Neuronal stem cell (in vitro differentiated cells): ENCODE measurements at regions not wholly inside any gene's neighbourhood (a gene's known extent, or its start where the extent isn't known, plus 50 kb on each side); places are given as distances from the start of the nearest gene placed in this dataset.
"Not testable (repeated sequence)": the region's sequence is repeated elsewhere in the genome, so short reads cannot be mapped to it uniquely, and the experiment has no call there.

Source experiments
- DNase-seq: peaks from one replicate; pipeline ENCODE4 v3.0.0-alpha.2; 2013; ENCODE audit warnings: low spot score
- H2AFZ ChIP-seq: one replicate; pipeline ENCODE4 v1.6.1; 2013; ENCODE audit warnings: mild to moderate bottlenecking, low read length, inconsistent platforms
- H2AK5ac ChIP-seq: 2 replicates; pipeline ENCODE4 v1.6.1; 2013; ENCODE audit warnings: low read depth, mild to moderate bottlenecking, inconsistent platforms, low read length, moderate library complexity, mixed read lengths
- H2BK120ac ChIP-seq: 2 replicates; pipeline ENCODE4 v1.6.1; 2013; ENCODE audit warnings: low read depth, mild to moderate bottlenecking, inconsistent platforms, low read length, moderate library complexity, mixed read lengths
- H2BK12ac ChIP-seq: one replicate; pipeline ENCODE4 v1.6.1; 2013; ENCODE audit warnings: low read length, inconsistent platforms
- H2BK15ac ChIP-seq: 2 replicates; pipeline ENCODE4 v1.6.1; 2013; ENCODE audit warnings: mild to moderate bottlenecking, low read length, inconsistent platforms, mixed read lengths
- H2BK5ac ChIP-seq: one replicate; pipeline ENCODE4 v1.6.1; 2013; ENCODE audit warnings: inconsistent platforms, mild to moderate bottlenecking, low read length, moderate library complexity
- H3K14ac ChIP-seq: one replicate; pipeline ENCODE4 v1.6.1; 2013; ENCODE audit warnings: low read length, inconsistent platforms
- H3K18ac ChIP-seq: 2 replicates; pipeline ENCODE4 v1.6.1; 2013; ENCODE audit warnings: low read length, inconsistent platforms
- H3K23ac ChIP-seq: 2 replicates; pipeline ENCODE4 v1.6.1; 2013; ENCODE audit warnings: low read depth, mild to moderate bottlenecking, mixed read lengths, low read length, inconsistent platforms; ENCODE audit not compliant: poor library complexity
- H3K27ac ChIP-seq: replicated peaks from 3 replicates; pipeline ENCODE4 v1.5.1; 2013; ENCODE audit warnings: low read length, inconsistent platforms
- H3K27me3 ChIP-seq, 3 experiments: 2 replicates each; pipeline ENCODE4 v1.6.1; 2013; ENCODE audit warnings: low read length in 3 of 3, mild to moderate bottlenecking in 2 of 3, inconsistent platforms in 1 of 3, low read depth in 1 of 3, mixed read lengths in 1 of 3, moderate library complexity in 1 of 3; ENCODE audit not compliant: control insufficient read depth in 3 of 3, insufficient read depth in 3 of 3
- H3K36me3 ChIP-seq, 2 donors: replicated peaks in 1 of 2; 2 replicates each; pipeline ENCODE4 v1.6.1; 2013; ENCODE audit warnings: low read length in 2 of 2; ENCODE audit not compliant: control insufficient read depth in 2 of 2, insufficient read depth in 2 of 2
- H3K4ac ChIP-seq: 2 replicates; pipeline ENCODE4 v1.6.1; 2013; ENCODE audit warnings: inconsistent platforms, mild to moderate bottlenecking, low read length, moderate library complexity
- H3K4me1 ChIP-seq, 2 donors: 1 replicate in 1 of 2; 2 replicates in 1 of 2; pipeline ENCODE4 v1.6.1; 2013; ENCODE audit warnings: low read length in 2 of 2, low read depth in 1 of 2; ENCODE audit not compliant: control insufficient read depth in 2 of 2, insufficient read depth in 1 of 2
- H3K4me2 ChIP-seq: one replicate; pipeline ENCODE4 v1.6.1; 2013; ENCODE audit warnings: mild to moderate bottlenecking, low read length, inconsistent platforms; ENCODE audit not compliant: insufficient read depth, poor library complexity, severe bottlenecking
- H3K4me3 ChIP-seq, 2 donors: 2 replicates each; pipeline ENCODE4 v1.5.1; 2013; ENCODE audit warnings: low read length in 2 of 2, mild to moderate bottlenecking in 2 of 2, inconsistent platforms in 1 of 2, moderate library complexity in 1 of 2
- H3K79me1 ChIP-seq: one replicate; pipeline ENCODE4 v1.6.1; 2013; ENCODE audit warnings: low read depth, mild to moderate bottlenecking, inconsistent platforms, low read length, moderate library complexity
- H3K9ac ChIP-seq: one replicate; pipeline ENCODE4 v1.6.1; 2013; ENCODE audit warnings: mild to moderate bottlenecking, low read depth, low read length, inconsistent platforms; ENCODE audit not compliant: poor library complexity
- H3K9me3 ChIP-seq, 2 donors: replicated peaks in 1 of 2; 2 replicates each; pipeline versions ENCODE3 to v1.6.1; 2013; ENCODE audit warnings: low read length in 2 of 2, mild to moderate bottlenecking in 2 of 2, inconsistent platforms in 1 of 2, low read depth in 1 of 2, mixed read lengths in 1 of 2, moderate library complexity in 1 of 2; ENCODE audit not compliant: control insufficient read depth in 2 of 2, insufficient read depth in 1 of 2
- H4K8ac ChIP-seq: one replicate; pipeline ENCODE4 v1.6.1; 2013; ENCODE audit warnings: low read depth, mild to moderate bottlenecking, inconsistent platforms, low read length, moderate library complexity
- H4K91ac ChIP-seq: one replicate; pipeline ENCODE4 v1.6.1; 2013; ENCODE audit warnings: low read length, low read depth, mild to moderate bottlenecking, inconsistent platforms; ENCODE audit not compliant: poor library complexity
- WGBS, 2 donors: extraction: QIAGEN DNeasy Blood & Tissue Kit; methylation state at CpG; one replicate each; pipeline ENCODE4 v1.1.7; 2013; ENCODE audit warnings: missing lambda C conversion rate in 2 of 2, mixed read lengths in 1 of 2; ENCODE audit not compliant: insufficient read length in 2 of 2, insufficient replicate concordance in 1 of 2; ENCODE audit errors: extremely low coverage in 2 of 2; 5-methylcytosine and 5-hydroxymethylcytosine counted together

DNA sequence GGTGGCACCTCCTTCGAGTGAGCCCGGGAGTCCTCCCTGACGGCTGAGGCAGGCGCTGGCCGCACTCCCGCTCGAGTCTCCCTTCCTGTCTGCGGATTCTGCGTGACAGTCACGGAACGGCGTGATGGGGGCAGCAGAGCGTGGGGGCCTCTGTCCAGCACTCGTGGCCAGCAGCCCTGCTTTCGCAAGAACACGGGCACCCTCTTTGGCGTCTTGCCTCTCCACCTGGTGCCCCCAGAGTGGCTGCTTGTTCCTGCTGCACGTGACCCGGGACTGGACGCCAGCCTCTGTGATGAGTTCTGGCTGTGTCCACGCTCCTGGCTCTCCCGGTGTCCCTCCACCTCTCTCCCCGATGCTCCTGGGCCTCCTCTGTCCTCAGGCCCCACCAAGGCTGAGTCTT, 136.9 kb downstream of the TMEM121 start:
- H3K79me1 ChIP-seq, H4K91ac ChIP-seq, H2BK12ac ChIP-seq, H2BK15ac ChIP-seq, H4K8ac ChIP-seq, H3K27ac ChIP-seq, H3K9ac ChIP-seq, H3K14ac ChIP-seq, H3K4ac ChIP-seq, H3K18ac ChIP-seq, H2AK5ac ChIP-seq, H3K4me3 ChIP-seq, H3K4me2 ChIP-seq, DNase-seq, H2BK120ac ChIP-seq, H3K36me3 ChIP-seq, H2BK5ac ChIP-seq, H3K4me1 ChIP-seq, H2AFZ ChIP-seq, H3K23ac ChIP-seq: not testable (repeated sequence)
- Histone ChIP-seq H3K27me3 (peaks cover 0 to 33% (median 0%) of the 10 kb centered on the region in 3 experiments), H3K9me3 (peaks cover 0 to 28% of the 10 kb centered on the region in 2 donors)
- WGBS, 2 donors = no CpG with 5 or more reads among the region's 23 CpGs

DNA sequence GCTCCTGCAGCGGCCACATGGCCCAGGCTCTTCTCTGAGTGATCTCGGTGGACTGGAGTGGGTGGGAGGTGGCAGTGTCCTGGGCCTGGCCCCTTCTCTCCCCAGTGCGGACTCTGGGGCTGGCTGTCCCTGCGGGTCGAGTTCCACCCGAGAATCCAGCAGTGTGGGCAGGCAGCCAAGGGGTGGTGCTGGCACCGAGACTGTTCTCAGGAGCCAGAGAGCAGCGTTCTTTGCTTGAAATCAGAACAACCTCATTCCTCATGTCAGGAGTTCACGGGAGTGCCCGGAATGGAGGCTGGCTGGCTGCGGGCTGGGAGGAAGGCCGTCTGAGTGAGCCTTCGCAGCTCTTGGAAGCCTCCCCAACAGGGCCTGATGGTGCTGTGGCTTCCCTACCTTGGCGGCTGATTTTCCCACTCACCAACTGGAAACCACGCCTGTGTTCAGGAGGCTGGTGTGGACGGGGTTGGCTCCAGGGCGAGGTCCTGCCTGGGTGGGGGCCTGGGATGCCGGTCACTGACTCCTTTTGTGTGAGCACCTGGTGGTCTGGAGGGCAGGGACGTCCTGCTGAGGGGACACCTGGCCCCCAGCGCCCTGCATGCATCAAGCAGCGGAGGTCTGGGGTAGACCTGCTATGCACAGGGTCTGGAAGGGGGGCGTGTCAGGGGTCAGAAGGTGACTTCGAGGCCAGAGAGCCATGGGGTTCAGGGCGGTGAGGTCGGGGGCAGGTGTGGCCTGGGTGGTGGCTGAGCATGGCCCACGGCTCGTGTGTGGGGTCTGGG, 137.6 kb downstream of the TMEM121 start:
- DNase-seq, H2BK120ac ChIP-seq, H2BK5ac ChIP-seq: not testable (repeated sequence)

DNA sequence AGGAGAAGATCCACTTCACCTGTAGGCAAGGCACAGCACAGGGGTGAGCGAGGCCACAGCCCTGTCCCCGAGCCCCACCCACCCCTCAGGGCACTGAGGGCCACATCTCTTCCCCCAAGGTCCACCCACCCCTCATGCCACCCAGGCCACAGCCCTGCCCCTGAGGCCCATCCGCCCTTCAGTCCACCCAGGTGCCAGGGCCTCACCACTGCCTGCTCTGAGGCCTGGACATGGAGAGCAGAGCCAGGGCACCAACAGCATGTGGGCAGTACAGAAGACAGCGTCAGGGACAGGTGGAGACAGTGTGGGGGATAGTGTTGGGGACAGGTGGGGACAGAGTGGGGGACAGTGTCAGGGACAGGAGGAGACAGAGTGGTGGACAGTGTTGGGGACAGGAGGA, 138.3 kb downstream of the TMEM121 start:
- Histone ChIP-seq H4K8ac (no peak overlapping the region), H3K23ac (no peak overlapping the region), H3K14ac (no peak overlapping the region), H3K27me3 (peaks cover 0 to 35% (median 0%) of the 10 kb centered on the region in 3 experiments), H2BK12ac (no peak overlapping the region), H3K79me1 (peaks cover 2% of the 10 kb centered on the region), H3K36me3 (peaks cover 0 to 3% of the 10 kb centered on the region in 2 donors), H3K4ac (no peak overlapping the region), H2BK15ac (no peak overlapping the region), H3K4me3 (no peak overlapping the region), H3K4me1 (no peaks in the 10 kb centered on the region), H3K9ac (no peak overlapping the region), H3K27ac (no peak overlapping the region), H2BK5ac (no peak overlapping the region), H2AK5ac (no peak overlapping the region), H3K4me2 (no peak overlapping the region), H2AFZ (no peak overlapping the region), H2BK120ac (no peak overlapping the region), H3K9me3 (peaks cover 0 to 31% of the 10 kb centered on the region in 2 donors), H3K18ac (no peak overlapping the region), H4K91ac (no peak overlapping the region)
- no peak for DNase-seq
- no CpG with 5 or more reads among the region's 4 CpGs for WGBS, 2 donors

More for the DNA sequence above, 137.6 kb downstream of the TMEM121 start:
- not testable (repeated sequence) for H2BK12ac ChIP-seq, H3K18ac ChIP-seq, H4K91ac ChIP-seq, H3K9ac ChIP-seq, H3K4me3 ChIP-seq, H2AFZ ChIP-seq, H3K79me1 ChIP-seq, H4K8ac ChIP-seq, H3K36me3 ChIP-seq, H3K14ac ChIP-seq, H2AK5ac ChIP-seq, H3K23ac ChIP-seq, H3K27ac ChIP-seq, H3K4ac ChIP-seq, H2BK15ac ChIP-seq, H3K4me1 ChIP-seq, H3K4me2 ChIP-seq
- H3K27me3 ChIP-seq = peaks cover 0 to 35% (median 0%) of the 10 kb centered on the region in 3 experiments
- no CpG with 5 or more reads among the region's 27 CpGs for WGBS, 2 donors
- H3K9me3 ChIP-seq = peaks cover 0 to 30% of the 10 kb centered on the region in 2 donors

DNA sequence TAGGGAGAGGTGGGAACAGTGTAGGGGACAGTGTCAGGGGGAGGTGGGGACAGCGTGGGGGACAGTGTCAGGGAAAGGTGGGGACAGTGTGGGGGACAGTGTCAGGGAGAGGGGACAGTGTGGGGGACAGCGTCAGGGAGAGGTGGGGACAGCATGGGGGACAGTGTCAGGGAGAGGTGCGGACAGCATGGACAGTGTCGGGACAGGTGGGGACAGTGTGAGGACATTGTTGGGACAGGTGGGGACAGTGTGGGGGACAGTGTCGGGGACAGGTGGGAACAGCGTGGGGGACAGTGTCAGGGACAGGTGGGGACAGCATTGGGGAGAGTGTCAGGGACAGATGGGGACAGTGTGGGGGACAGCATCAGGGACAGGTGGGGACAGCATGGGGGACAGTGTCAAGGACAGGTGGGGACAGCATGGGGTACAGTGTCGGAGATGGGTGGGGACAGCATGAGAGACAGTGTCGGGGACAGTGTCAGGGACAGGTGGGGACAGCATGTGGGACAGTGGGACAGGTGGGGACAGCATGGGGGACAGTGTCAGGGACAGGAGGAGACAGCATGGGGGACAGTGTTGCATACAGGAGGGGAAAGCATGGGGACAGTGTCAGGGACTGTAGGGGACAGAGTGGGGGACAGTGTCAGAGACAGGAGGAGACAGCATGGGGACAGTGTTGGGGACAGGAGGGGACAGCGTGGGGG, 139.0 kb downstream of the TMEM121 start:
- H4K8ac ChIP-seq = no peak overlapping the region
- H3K27me3 ChIP-seq = peaks cover 0 to 35% (median 0%) of the 10 kb centered on the region in 3 experiments
- WGBS, 2 donors = no CpG with 5 or more reads among the region's 9 CpGs
- H3K14ac ChIP-seq = no peak overlapping the region
- H2BK12ac ChIP-seq = no peak overlapping the region
- no peak overlapping the region for H2BK15ac ChIP-seq
- peaks cover 0 to 1% of the 10 kb centered on the region in 2 donors for H3K36me3 ChIP-seq
- no peak overlapping the region for H2AFZ ChIP-seq
- H3K27ac ChIP-seq = no peak overlapping the region
- peaks cover 0 to 24% of the 10 kb centered on the region in 2 donors for H3K9me3 ChIP-seq
- no peak overlapping the region for H3K23ac ChIP-seq
- H4K91ac ChIP-seq = no peak overlapping the region
- no peak overlapping the region for H3K9ac ChIP-seq
- H3K4me3 ChIP-seq = peak overlapping the region in 1 of 2 donors; percentile 60
- no peak for DNase-seq
- no peak overlapping the region for H3K4me2 ChIP-seq
- no peak overlapping the region for H2AK5ac ChIP-seq
- H3K4me1 ChIP-seq = no peaks in the 10 kb centered on the region
- no peak overlapping the region for H2BK120ac ChIP-seq
- H2BK5ac ChIP-seq = no peak overlapping the region
- H3K79me1 ChIP-seq = peaks cover 2% of the 10 kb centered on the region
- H3K4ac ChIP-seq = no peak overlapping the region
- no peak overlapping the region for H3K18ac ChIP-seq
